HEK293 (cell line): ENCODE measurements at regions not wholly inside any gene's neighbourhood (a gene's known extent, or its start where the extent isn't known, plus 50 kb on each side); places are given as distances from the start of the nearest gene placed in this dataset.

Source experiments
- KLF16 ChIP-seq: fragments of 450-650 bp; formaldehyde crosslinking; IDR thresholded peaks from 2 replicates; pipeline ENCODE4 v1.5.1; 2017; ENCODE audit warnings: missing biosample characterization, missing genetic modification characterization
- OVOL3 ChIP-seq: fragments of 450-650 bp; formaldehyde crosslinking; IDR thresholded peaks from 2 replicates; pipeline ENCODE4 v1.5.1; 2016; ENCODE audit warnings: missing biosample characterization, missing genetic modification characterization
- TCF7L2 ChIP-seq: IDR thresholded peaks from 2 replicates; pipeline ENCODE4 v1.6.1; 2011; ENCODE audit warnings: low read depth, mild to moderate bottlenecking, inconsistent platforms, low read length, moderate library complexity, borderline replicate concordance
- YY1 ChIP-seq: fragments of 450-650 bp; formaldehyde crosslinking; IDR thresholded peaks from 2 replicates; pipeline ENCODE4 v1.5.1; 2018; ENCODE audit warnings: missing biosample characterization, missing genetic modification characterization
- ZNF140 ChIP-seq: fragments of 450-650 bp; formaldehyde crosslinking; IDR thresholded peaks from 2 replicates; pipeline ENCODE4 v1.5.1; 2016; ENCODE audit warnings: missing biosample characterization, missing genetic modification characterization
- ZNF274 ChIP-seq, 2 experiments: fragments of 200-500 bp in 1 of 2; fragments of 450-650 bp in 1 of 2; sonication (Bioruptor generic) in 1 of 2; formaldehyde crosslinking in 1 of 2; IDR thresholded peaks; 2 replicates each; pipeline versions ENCODE4 v1.5.1 to v1.6.1; 2014 to 2016; ENCODE audit warnings: borderline replicate concordance in 1 of 2, inconsistent platforms in 1 of 2, low read length in 1 of 2, missing biosample characterization in 1 of 2, missing genetic modification characterization in 1 of 2
- ZSCAN30 ChIP-seq: fragments of 450-650 bp; IDR thresholded peaks from 2 replicates; pipeline ENCODE4 v1.5.1; 2018; ENCODE audit warnings: missing biosample characterization, mild to moderate bottlenecking, missing genetic modification characterization, moderate library complexity
- TF ChIP-seq, protein P1 (sequence below): fragments of 450-650 bp; formaldehyde crosslinking; IDR thresholded peaks from 2 replicates; pipeline ENCODE4 v1.5.1; 2016; ENCODE audit warnings: missing biosample characterization, missing genetic modification characterization
- TF ChIP-seq, protein P2 (sequence below): fragments of 450-650 bp; formaldehyde crosslinking; IDR thresholded peaks from 2 replicates; pipeline ENCODE4 v1.5.1; 2016; ENCODE audit warnings: missing biosample characterization, missing genetic modification characterization

DNA sequence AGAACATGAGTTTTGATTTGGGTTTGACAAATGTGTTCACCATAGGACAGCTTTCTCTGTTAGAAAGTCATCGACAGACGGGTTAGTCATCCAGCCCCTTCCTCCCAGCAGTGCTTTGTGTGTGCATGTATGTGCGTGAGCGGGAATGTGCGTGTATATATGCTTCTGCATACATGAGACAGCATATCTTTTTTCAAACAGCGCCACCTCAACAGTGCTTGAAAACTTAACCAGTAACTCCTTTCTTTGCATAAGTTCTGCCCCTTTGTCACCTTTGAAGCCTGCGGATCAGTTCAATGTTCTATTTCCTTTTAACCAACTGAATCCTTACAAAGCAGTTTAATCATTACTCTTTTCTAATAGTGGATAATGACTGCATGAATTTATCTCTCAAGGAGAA lies 351.4 kb downstream of the LPIN1 start:
- TF ChIP-seq, protein P1, sequence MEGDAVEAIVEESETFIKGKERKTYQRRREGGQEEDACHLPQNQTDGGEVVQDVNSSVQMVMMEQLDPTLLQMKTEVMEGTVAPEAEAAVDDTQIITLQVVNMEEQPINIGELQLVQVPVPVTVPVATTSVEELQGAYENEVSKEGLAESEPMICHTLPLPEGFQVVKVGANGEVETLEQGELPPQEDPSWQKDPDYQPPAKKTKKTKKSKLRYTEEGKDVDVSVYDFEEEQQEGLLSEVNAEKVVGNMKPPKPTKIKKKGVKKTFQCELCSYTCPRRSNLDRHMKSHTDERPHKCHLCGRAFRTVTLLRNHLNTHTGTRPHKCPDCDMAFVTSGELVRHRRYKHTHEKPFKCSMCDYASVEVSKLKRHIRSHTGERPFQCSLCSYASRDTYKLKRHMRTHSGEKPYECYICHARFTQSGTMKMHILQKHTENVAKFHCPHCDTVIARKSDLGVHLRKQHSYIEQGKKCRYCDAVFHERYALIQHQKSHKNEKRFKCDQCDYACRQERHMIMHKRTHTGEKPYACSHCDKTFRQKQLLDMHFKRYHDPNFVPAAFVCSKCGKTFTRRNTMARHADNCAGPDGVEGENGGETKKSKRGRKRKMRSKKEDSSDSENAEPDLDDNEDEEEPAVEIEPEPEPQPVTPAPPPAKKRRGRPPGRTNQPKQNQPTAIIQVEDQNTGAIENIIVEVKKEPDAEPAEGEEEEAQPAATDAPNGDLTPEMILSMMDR (tag by site-specific recombination): no peak
- TF ChIP-seq KLF16 (tag by site-specific recombination): no peak
- no peak for TF ChIP-seq ZSCAN30
- TF ChIP-seq, protein P2, sequence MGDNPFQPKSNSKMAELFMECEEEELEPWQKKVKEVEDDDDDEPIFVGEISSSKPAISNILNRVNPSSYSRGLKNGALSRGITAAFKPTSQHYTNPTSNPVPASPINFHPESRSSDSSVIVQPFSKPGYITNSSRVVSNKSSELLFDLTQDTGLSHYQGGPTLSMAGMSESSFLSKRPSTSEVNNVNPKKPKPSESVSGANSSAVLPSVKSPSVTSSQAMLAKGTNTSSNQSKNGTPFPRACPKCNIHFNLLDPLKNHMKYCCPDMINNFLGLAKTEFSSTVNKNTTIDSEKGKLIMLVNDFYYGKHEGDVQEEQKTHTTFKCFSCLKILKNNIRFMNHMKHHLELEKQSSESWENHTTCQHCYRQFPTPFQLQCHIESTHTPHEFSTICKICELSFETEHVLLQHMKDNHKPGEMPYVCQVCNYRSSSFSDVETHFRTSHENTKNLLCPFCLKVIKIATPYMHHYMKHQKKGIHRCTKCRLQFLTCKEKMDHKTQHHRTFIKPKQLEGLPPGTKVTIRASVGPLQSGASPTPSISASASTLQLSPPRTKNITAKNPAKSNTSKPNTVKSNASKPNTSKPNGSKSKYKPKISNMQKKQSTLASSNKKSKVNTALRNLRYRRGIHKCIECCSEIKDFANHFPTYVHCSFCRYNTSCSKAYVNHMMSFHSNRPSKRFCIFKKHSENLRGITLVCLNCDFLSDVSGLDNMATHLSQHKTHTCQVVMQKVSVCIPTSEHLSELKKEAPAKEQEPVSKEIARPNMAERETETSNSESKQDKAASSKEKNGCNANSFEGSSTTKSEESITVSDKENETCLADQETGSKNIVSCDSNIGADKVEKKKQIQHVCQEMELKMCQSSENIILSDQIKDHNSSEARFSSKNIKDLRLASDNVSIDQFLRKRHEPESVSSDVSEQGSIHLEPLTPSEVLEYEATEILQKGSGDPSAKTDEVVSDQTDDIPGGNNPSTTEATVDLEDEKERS (tag by site-specific recombination): no peak
- TF ChIP-seq YY1 (tag by site-specific recombination): no peak
- no peak for TF ChIP-seq ZNF140 (tag by site-specific recombination)
- TF ChIP-seq OVOL3: no peak
- no peak for TF ChIP-seq ZNF274 (IDR thresholded peaks at IDR 0.05; ENCODE audit: low read length)
- TF ChIP-seq ZNF274 (tag by site-specific recombination; IDR thresholded peaks at IDR 0.05; ENCODE audit: borderline replicate concordance): no peak
- TF ChIP-seq TCF7L2: no peak
